Liver (tissue), 8 donors: ENCODE measurements at regions not wholly inside any gene's neighbourhood (a gene's known extent, or its start where the extent isn't known, plus 50 kb on each side); places are given as distances from the start of the nearest gene placed in this dataset.
"Not testable (repeated sequence)": the region's sequence is repeated elsewhere in the genome, so short reads cannot be mapped to it uniquely, and the experiment has no call there.

ENCODE experiments used
- DNase-seq: peaks from one replicate; pipeline ENCODE4 v3.0.0-alpha.2; 2017; ENCODE audit warnings: low spot score
- H3K27ac ChIP-seq, 2 donors: one replicate each; pipeline ENCODE4 v1.7.0; 2013; ENCODE audit warnings: inconsistent platforms in 2 of 2, low read length in 2 of 2, control low read depth in 1 of 2, low read depth in 1 of 2, mild to moderate bottlenecking in 1 of 2
- H3K27me3 ChIP-seq, 4 donors: one replicate each; pipeline versions ENCODE4 v1.6.1 to v1.7.0; 2013; ENCODE audit warnings: low read length in 3 of 4, inconsistent platforms in 1 of 4, mild to moderate bottlenecking in 1 of 4, moderate library complexity in 1 of 4; ENCODE audit not compliant: control insufficient read depth in 4 of 4, insufficient read depth in 4 of 4
- H3K36me3 ChIP-seq, 4 donors: one replicate each; pipeline versions ENCODE4 v1.6.1 to v1.7.0; 2013; ENCODE audit warnings: low read length in 3 of 4, mild to moderate bottlenecking in 3 of 4, low read depth in 1 of 4, moderate library complexity in 1 of 4; ENCODE audit not compliant: control insufficient read depth in 4 of 4, insufficient read depth in 3 of 4
- H3K4me1 ChIP-seq, 4 donors: one replicate each; pipeline versions ENCODE4 v1.6.1 to v1.7.0; 2013; ENCODE audit warnings: low read length in 3 of 4, mild to moderate bottlenecking in 3 of 4, moderate library complexity in 1 of 4; ENCODE audit not compliant: control insufficient read depth in 4 of 4, insufficient read depth in 4 of 4
- H3K4me3 ChIP-seq, 3 donors: one replicate each; pipeline versions ENCODE4 v1.6.1 to v1.7.0; 2013; ENCODE audit warnings: low read length in 3 of 3, control low read depth in 1 of 3, low read depth in 1 of 3, mild to moderate bottlenecking in 1 of 3
- H3K9ac ChIP-seq, 2 donors: one replicate each; pipeline ENCODE4 v1.7.0; 2013; ENCODE audit warnings: low read length in 2 of 2, mild to moderate bottlenecking in 2 of 2, moderate library complexity in 2 of 2, control low read depth in 1 of 2, low read depth in 1 of 2
- H3K9me3 ChIP-seq, 4 donors: one replicate each; pipeline versions ENCODE4 v1.6.1 to v1.7.0; 2013; ENCODE audit warnings: low read length in 3 of 4; ENCODE audit not compliant: control insufficient read depth in 4 of 4
- EGR1 ChIP-seq, 2 donors: IDR thresholded peaks; 2 replicates each; pipeline ENCODE4 v1.6.1; 2016 to 2018; ENCODE audit warnings: antibody characterized with exemption in 2 of 2, low read depth in 2 of 2
- FOXA1 ChIP-seq: IDR thresholded peaks from 2 replicates; pipeline ENCODE4 v1.6.1; 2016; ENCODE audit warnings: antibody characterized with exemption
- FOXA2 ChIP-seq: IDR thresholded peaks from 2 replicates; pipeline ENCODE4 v1.6.1; 2016; ENCODE audit warnings: antibody characterized with exemption
- GABPA ChIP-seq, 2 donors: IDR thresholded peaks in 1 of 2; conservative IDR thresholded peaks in 1 of 2; 2 replicates each; pipeline ENCODE4 v1.6.1; 2016; ENCODE audit warnings: antibody characterized with exemption in 2 of 2, mild to moderate bottlenecking in 1 of 2, moderate library complexity in 1 of 2
- HNF4A ChIP-seq, 2 donors: conservative IDR thresholded peaks; 2 replicates each; pipeline ENCODE4 v1.6.1; 2016; ENCODE audit warnings: antibody characterized with exemption in 2 of 2, mild to moderate bottlenecking in 2 of 2
- HNF4G ChIP-seq: IDR thresholded peaks from 2 replicates; pipeline ENCODE4 v1.6.1; 2016; ENCODE audit warnings: antibody characterized with exemption
- JUND ChIP-seq, 2 donors: IDR thresholded peaks; 2 replicates each; pipeline ENCODE4 v1.6.1; 2016; ENCODE audit warnings: antibody characterized with exemption in 2 of 2
- NR2F2 ChIP-seq: IDR thresholded peaks from 2 replicates; pipeline ENCODE4 v1.6.1; 2016; ENCODE audit warnings: antibody characterized with exemption
- RAD21 ChIP-seq, 2 donors: IDR thresholded peaks; 2 replicates each; pipeline ENCODE4 v1.6.1; 2016; ENCODE audit warnings: antibody characterized with exemption in 2 of 2, mild to moderate bottlenecking in 2 of 2
- RXRA ChIP-seq, 2 donors: IDR thresholded peaks; 2 replicates each; pipeline ENCODE4 v1.6.1; 2017 to 2018; ENCODE audit warnings: antibody characterized with exemption in 2 of 2, mild to moderate bottlenecking in 1 of 2
- SP1 ChIP-seq: IDR thresholded peaks from 2 replicates; pipeline ENCODE4 v1.6.1; 2018; ENCODE audit warnings: antibody characterized with exemption, mild to moderate bottlenecking
- TAF1 ChIP-seq: conservative IDR thresholded peaks from 2 replicates; pipeline ENCODE4 v1.6.1; 2016; ENCODE audit warnings: antibody characterized with exemption, mild to moderate bottlenecking
- YY1 ChIP-seq: IDR thresholded peaks from 2 replicates; pipeline ENCODE4 v1.6.1; 2016; ENCODE audit warnings: antibody characterized with exemption, mild to moderate bottlenecking
- WGBS: extraction: QIAGEN DNeasy Blood & Tissue Kit; methylation state at CpG from one replicate; pipeline ENCODE4 v1.1.7; 2013; 5-methylcytosine and 5-hydroxymethylcytosine counted together
- TF ChIP-seq, protein P1 (sequence below): fragments of 150-350 bp; IDR thresholded peaks from 2 replicates; pipeline ENCODE4 v1.5.1; 2017; ENCODE audit warnings: improper control_type of control experiment, low read depth, low read length; ENCODE audit not compliant: missing input control
- TF ChIP-seq, protein P2 (sequence below): IDR thresholded peaks from 2 replicates; pipeline ENCODE4 v1.6.1; 2016; ENCODE audit warnings: antibody characterized with exemption
- TF ChIP-seq, protein P3 (sequence below): IDR thresholded peaks from 2 replicates; pipeline ENCODE4 v1.6.1; 2016; ENCODE audit warnings: antibody characterized with exemption
- TF ChIP-seq, protein P4 (sequence below): IDR thresholded peaks from 2 replicates; pipeline ENCODE4 v1.6.1; 2016; ENCODE audit warnings: antibody characterized with exemption
- TF ChIP-seq, protein P5 (sequence below): IDR thresholded peaks from 2 replicates; pipeline ENCODE4 v1.6.1; 2016; ENCODE audit warnings: antibody characterized with exemption, mild to moderate bottlenecking
- donor health status: healthy.
- donor health status: healthy.
- donor health status: healthy.
- donor health status: healthy.
- donor health status: healthy.

DNA sequence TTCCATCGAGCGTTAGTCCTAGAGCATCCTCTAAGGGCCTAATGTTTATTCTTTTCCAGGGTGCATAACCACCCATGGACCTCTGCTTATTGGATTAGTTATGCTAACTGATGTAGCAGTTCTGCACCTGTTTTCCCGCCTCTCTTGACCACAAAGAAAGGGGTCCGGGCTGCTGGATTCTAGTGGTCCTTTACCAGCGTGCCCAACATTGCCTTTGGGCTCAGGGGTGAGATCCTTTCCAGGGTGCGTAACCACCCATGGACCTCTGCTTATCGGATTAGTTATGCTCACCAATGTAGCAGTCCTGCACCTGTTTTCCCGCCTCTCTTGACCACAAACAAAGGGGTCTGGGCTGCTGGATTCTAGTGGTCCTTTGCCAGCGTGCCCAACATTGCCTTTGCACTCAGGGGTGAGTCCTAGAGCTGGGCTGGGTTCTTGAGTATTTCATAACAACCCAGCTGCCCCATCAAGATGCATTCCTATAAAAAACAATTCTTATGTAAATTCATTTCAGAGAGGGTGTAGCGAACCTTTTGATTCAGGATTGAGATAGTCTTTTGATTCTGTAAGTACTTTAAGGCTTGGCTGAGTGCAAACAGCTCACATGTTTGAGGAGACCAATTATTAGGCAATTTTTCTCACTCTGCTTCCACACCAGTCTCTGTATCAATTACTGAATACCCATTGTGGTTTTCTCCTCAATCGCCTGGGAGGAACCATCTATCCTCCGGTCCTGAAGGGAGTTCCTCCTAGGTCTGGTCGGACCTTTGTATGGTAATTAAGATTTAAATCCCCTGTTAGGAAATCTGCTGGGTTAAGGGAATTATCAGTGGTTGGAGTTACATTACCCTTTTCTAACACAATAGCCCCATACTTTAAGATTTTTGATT is 253.0 kb upstream of the CNR1 start:
- not testable (repeated sequence) for DNase-seq, H3K4me3 ChIP-seq, H3K27me3 ChIP-seq, H3K27ac ChIP-seq, H3K9me3 ChIP-seq, H3K36me3 ChIP-seq, H3K9ac ChIP-seq, H3K4me1 ChIP-seq
- 81% methylated on average over 13 of the region's 13 CpGs for WGBS

DNA sequence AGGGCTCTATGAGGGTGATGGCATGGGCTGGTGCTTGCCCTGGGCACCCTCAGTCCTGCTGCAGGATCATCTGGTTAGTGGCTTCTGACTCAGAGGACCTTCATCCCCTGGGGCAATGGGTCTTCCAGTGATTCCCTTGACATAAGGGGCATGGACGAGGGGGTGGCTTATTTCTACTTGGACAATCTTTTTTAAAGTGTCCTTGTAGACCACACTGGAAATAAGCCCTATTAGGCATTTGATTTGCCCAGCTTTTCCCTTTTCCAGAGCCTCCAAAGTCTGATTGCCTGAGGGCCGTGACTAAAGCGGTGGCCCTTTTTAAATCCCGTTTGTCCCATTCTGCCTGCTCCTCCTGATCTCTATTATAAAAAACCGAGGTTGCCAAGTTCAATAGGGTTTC is 251.2 kb upstream of the CNR1 start:
- 73% methylated on average over 5 of the region's 5 CpGs for WGBS
- not testable (repeated sequence) for H3K4me1 ChIP-seq, H3K4me3 ChIP-seq, H3K27ac ChIP-seq, DNase-seq, H3K27me3 ChIP-seq, H3K9ac ChIP-seq, H3K36me3 ChIP-seq, H3K9me3 ChIP-seq

DNA sequence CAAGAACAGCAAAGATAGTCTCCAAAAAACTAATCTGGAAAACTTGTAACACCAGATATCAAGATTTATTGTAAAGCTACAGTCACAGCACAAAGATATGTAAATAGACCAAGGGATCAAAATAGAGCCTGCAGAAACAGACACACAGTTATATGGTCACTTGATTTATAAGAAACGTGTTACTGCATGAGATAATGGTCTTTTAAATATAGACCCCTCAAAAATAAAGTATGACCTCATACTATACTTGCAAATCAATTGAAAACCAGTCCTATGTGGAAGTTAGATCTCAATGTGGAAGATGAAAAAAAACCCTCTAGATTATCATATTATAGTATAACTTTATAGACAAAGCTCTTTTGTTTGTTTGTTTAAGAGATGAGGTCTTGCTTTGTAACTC is 247.3 kb upstream of the CNR1 start:
- TF ChIP-seq RXRA (IDR thresholded peaks at IDR 0.05) (no peak), GABPA (IDR thresholded peaks at IDR 0.05 in 1 of 2, conservative IDR thresholded peaks at IDR 0.05 in 1 of 2) (no peak), TAF1 (no peak), FOXA1 (no peak), JUND (IDR thresholded peaks at IDR 0.05) (no peak), HNF4A (conservative IDR thresholded peaks at IDR 0.05) (no peak), SP1 (no peak), YY1 (no peak), HNF4G (no peak), RAD21 (IDR thresholded peaks at IDR 0.05) (no peak), NR2F2 (no peak), FOXA2 (no peak), EGR1 (IDR thresholded peaks at IDR 0.05; ENCODE audit: low read depth in 2 of 2) (no peak)
- TF ChIP-seq, protein P1, sequence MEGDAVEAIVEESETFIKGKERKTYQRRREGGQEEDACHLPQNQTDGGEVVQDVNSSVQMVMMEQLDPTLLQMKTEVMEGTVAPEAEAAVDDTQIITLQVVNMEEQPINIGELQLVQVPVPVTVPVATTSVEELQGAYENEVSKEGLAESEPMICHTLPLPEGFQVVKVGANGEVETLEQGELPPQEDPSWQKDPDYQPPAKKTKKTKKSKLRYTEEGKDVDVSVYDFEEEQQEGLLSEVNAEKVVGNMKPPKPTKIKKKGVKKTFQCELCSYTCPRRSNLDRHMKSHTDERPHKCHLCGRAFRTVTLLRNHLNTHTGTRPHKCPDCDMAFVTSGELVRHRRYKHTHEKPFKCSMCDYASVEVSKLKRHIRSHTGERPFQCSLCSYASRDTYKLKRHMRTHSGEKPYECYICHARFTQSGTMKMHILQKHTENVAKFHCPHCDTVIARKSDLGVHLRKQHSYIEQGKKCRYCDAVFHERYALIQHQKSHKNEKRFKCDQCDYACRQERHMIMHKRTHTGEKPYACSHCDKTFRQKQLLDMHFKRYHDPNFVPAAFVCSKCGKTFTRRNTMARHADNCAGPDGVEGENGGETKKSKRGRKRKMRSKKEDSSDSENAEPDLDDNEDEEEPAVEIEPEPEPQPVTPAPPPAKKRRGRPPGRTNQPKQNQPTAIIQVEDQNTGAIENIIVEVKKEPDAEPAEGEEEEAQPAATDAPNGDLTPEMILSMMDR, result no peak
- TF ChIP-seq, protein P2, sequence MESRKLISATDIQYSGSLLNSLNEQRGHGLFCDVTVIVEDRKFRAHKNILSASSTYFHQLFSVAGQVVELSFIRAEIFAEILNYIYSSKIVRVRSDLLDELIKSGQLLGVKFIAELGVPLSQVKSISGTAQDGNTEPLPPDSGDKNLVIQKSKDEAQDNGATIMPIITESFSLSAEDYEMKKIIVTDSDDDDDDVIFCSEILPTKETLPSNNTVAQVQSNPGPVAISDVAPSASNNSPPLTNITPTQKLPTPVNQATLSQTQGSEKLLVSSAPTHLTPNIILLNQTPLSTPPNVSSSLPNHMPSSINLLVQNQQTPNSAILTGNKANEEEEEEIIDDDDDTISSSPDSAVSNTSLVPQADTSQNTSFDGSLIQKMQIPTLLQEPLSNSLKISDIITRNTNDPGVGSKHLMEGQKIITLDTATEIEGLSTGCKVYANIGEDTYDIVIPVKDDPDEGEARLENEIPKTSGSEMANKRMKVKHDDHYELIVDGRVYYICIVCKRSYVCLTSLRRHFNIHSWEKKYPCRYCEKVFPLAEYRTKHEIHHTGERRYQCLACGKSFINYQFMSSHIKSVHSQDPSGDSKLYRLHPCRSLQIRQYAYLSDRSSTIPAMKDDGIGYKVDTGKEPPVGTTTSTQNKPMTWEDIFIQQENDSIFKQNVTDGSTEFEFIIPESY, result no peak
- TF ChIP-seq, protein P3, sequence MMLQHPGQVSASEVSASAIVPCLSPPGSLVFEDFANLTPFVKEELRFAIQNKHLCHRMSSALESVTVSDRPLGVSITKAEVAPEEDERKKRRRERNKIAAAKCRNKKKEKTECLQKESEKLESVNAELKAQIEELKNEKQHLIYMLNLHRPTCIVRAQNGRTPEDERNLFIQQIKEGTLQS, result no peak
- TF ChIP-seq, protein P4, sequence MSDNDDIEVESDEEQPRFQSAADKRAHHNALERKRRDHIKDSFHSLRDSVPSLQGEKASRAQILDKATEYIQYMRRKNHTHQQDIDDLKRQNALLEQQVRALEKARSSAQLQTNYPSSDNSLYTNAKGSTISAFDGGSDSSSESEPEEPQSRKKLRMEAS, result no peak
- TF ChIP-seq, protein P5, sequence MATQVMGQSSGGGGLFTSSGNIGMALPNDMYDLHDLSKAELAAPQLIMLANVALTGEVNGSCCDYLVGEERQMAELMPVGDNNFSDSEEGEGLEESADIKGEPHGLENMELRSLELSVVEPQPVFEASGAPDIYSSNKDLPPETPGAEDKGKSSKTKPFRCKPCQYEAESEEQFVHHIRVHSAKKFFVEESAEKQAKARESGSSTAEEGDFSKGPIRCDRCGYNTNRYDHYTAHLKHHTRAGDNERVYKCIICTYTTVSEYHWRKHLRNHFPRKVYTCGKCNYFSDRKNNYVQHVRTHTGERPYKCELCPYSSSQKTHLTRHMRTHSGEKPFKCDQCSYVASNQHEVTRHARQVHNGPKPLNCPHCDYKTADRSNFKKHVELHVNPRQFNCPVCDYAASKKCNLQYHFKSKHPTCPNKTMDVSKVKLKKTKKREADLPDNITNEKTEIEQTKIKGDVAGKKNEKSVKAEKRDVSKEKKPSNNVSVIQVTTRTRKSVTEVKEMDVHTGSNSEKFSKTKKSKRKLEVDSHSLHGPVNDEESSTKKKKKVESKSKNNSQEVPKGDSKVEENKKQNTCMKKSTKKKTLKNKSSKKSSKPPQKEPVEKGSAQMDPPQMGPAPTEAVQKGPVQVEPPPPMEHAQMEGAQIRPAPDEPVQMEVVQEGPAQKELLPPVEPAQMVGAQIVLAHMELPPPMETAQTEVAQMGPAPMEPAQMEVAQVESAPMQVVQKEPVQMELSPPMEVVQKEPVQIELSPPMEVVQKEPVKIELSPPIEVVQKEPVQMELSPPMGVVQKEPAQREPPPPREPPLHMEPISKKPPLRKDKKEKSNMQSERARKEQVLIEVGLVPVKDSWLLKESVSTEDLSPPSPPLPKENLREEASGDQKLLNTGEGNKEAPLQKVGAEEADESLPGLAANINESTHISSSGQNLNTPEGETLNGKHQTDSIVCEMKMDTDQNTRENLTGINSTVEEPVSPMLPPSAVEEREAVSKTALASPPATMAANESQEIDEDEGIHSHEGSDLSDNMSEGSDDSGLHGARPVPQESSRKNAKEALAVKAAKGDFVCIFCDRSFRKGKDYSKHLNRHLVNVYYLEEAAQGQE, result no peak
- H3K9ac ChIP-seq, result no peak overlapping the region

DNA sequence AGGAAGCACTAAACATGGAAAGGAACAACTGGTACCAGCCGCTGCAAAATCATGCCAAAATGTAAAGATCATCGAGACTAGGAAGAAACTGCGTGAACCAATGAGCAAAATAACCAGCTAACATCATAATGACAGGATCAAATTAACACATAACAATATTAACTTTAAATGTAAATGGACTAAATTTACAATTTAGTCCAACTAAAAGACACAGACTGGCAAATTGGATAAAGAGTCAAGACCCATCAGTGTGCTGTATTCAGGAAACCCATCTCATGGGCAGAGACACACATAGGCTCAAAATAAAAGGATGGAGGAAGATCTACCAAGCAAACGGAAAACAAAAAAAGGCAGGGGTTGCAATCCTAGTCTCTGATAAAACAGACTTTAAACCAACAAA is 242.2 kb upstream of the CNR1 start:
- not testable (repeated sequence) for DNase-seq, H3K4me3 ChIP-seq, H3K9ac ChIP-seq, H3K4me1 ChIP-seq, H3K9me3 ChIP-seq, H3K27ac ChIP-seq, H3K36me3 ChIP-seq, H3K27me3 ChIP-seq
- 85% methylated on average over 4 of the region's 4 CpGs for WGBS

More for the DNA sequence above, 247.3 kb upstream of the CNR1 start:
- Histone ChIP-seq H3K36me3 (no peaks in the 10 kb centered on the region), H3K4me3 (no peak overlapping the region), H3K9me3 (no peaks in the 10 kb centered on the region), H3K27me3 (no peaks in the 10 kb centered on the region), H3K27ac (no peak overlapping the region), H3K4me1 (no peaks in the 10 kb centered on the region)
- WGBS, result 56% methylated on average over 1 of the region's 1 CpG
- no peak for DNase-seq
